Fibroblast of lung (primary cell): ENCODE measurements at regions not wholly inside any gene's neighbourhood (a gene's known extent, or its start where the extent isn't known, plus 50 kb on each side); places are given as distances from the start of the nearest gene placed in this dataset.
"Not testable (repeated sequence)": the region's sequence is repeated elsewhere in the genome, so short reads cannot be mapped to it uniquely, and the experiment has no call there.

ENCODE experiments used
- DNase-seq, 2 donors: peaks; one replicate each; pipeline versions ENCODE4 v3.0.0 to v3.0.0-alpha.2; 2010; ENCODE audit warnings: low read depth in 2 of 2
- H2AFZ ChIP-seq: 2 replicates; pipeline ENCODE4 v1.5.1; 2012; ENCODE audit warnings: low read length, control low read depth, inconsistent platforms
- H3K27ac ChIP-seq: 2 replicates; pipeline ENCODE4 v1.5.1; 2011; ENCODE audit warnings: low read length, control low read depth; ENCODE audit not compliant: insufficient read depth
- H3K27me3 ChIP-seq: 2 replicates; pipeline ENCODE4 v1.5.1; 2011; ENCODE audit warnings: mild to moderate bottlenecking, low read length; ENCODE audit not compliant: control insufficient read depth, insufficient read depth
- H3K36me3 ChIP-seq: 2 replicates; pipeline ENCODE4 v1.5.1; 2011; ENCODE audit warnings: low read length; ENCODE audit not compliant: control insufficient read depth, insufficient read depth
- H3K4me1 ChIP-seq: 2 replicates; pipeline ENCODE4 v1.5.1; 2011; ENCODE audit warnings: low read length; ENCODE audit not compliant: control insufficient read depth, insufficient read depth; ENCODE audit errors: extremely low read depth
- H3K4me2 ChIP-seq: 2 replicates; pipeline ENCODE4 v1.5.1; 2011; ENCODE audit warnings: low read length, control low read depth; ENCODE audit not compliant: insufficient read depth; ENCODE audit errors: extremely low read depth
- H3K4me3 ChIP-seq, 4 experiments: fragments of 200-600 bp in 1 of 4; sonication (generic) in 1 of 4; replicated peaks in 1 of 4; 2 replicates each; pipeline ENCODE4 v1.5.1; 2011 to 2016; ENCODE audit warnings: low read length in 4 of 4, low read depth in 3 of 4, mild to moderate bottlenecking in 3 of 4, control low read depth in 2 of 4, inconsistent platforms in 1 of 4, mixed read lengths in 1 of 4; ENCODE audit not compliant: insufficient read depth in 1 of 4; ENCODE audit errors: control extremely low read depth in 1 of 4
- H3K79me2 ChIP-seq: 2 replicates; pipeline ENCODE4 v1.5.1; 2012; ENCODE audit warnings: mild to moderate bottlenecking, low read length, inconsistent platforms; ENCODE audit not compliant: control insufficient read depth, insufficient read depth
- H3K9ac ChIP-seq: 2 replicates; pipeline ENCODE4 v1.5.1; 2011; ENCODE audit warnings: mild to moderate bottlenecking, low read length, control low read depth; ENCODE audit not compliant: insufficient read depth
- H3K9me3 ChIP-seq: 2 replicates; pipeline ENCODE4 v1.5.1; 2012; ENCODE audit warnings: low read depth, low read length; ENCODE audit not compliant: control insufficient read depth, insufficient read depth
- H4K20me1 ChIP-seq: 2 replicates; pipeline ENCODE4 v1.5.1; 2011; ENCODE audit warnings: low read length; ENCODE audit not compliant: control insufficient read depth, insufficient read depth; ENCODE audit errors: extremely low read depth
- CTCF ChIP-seq, 2 donors: IDR thresholded peaks in 1 of 2; conservative IDR thresholded peaks in 1 of 2; 1 replicate in 1 of 2; 2 replicates in 1 of 2; pipeline ENCODE4 v1.5.1; 2011 to 2012; ENCODE audit warnings: low read length in 2 of 2, control low read depth in 1 of 2, inconsistent platforms in 1 of 2, low read depth in 1 of 2, mild to moderate bottlenecking in 1 of 2
- EZH2 ChIP-seq: IDR thresholded peaks from 2 replicates; pipeline ENCODE4 v1.5.1; 2012; ENCODE audit warnings: low read length, control low read depth, mild to moderate bottlenecking; ENCODE audit errors: missing control alignments

GRCh38 chr4:62601737-62602136 is 1401.6 kb downstream of the ADGRL3 start:
- H3K9me3 ChIP-seq: no peaks in the 10 kb centered on the region
- H4K20me1 ChIP-seq: no peaks in the 10 kb centered on the region
- no peaks in the 10 kb centered on the region for H3K79me2 ChIP-seq
- no peak overlapping the region for H2AFZ ChIP-seq
- H3K4me3 ChIP-seq: no peak overlapping the region
- no peak overlapping the region for H3K9ac ChIP-seq
- DNase-seq: no peak
- H3K36me3 ChIP-seq: no peaks in the 10 kb centered on the region
- H3K4me1 ChIP-seq: no peaks in the 10 kb centered on the region
- no peaks in the 10 kb centered on the region for H3K27me3 ChIP-seq
- no peak overlapping the region for H3K27ac ChIP-seq
- H3K4me2 ChIP-seq: no peak overlapping the region
- TF ChIP-seq EZH2: no peak
- TF ChIP-seq CTCF (conservative IDR thresholded peaks at IDR 0.05 in 1 of 2, IDR thresholded peaks at IDR 0.05 in 1 of 2; ENCODE audit: low read depth in 1 of 2, low read length in 2 of 2): no peak

GRCh38 chr4:62595265-62595664 is 1395.1 kb downstream of the ADGRL3 start:
- not testable (repeated sequence) for H3K4me2 ChIP-seq, H3K27ac ChIP-seq, H3K4me3 ChIP-seq, H3K9me3 ChIP-seq, H3K27me3 ChIP-seq, H4K20me1 ChIP-seq, H3K4me1 ChIP-seq, H3K36me3 ChIP-seq, H2AFZ ChIP-seq, H3K79me2 ChIP-seq, H3K9ac ChIP-seq, DNase-seq
- TF ChIP-seq CTCF (conservative IDR thresholded peaks at IDR 0.05 in 1 of 2, IDR thresholded peaks at IDR 0.05 in 1 of 2; ENCODE audit: low read depth in 1 of 2, low read length in 2 of 2): peak in 1 of 2 donors; percentile 1

- H3K27me3 ChIP-seq: no peaks in the 10 kb centered on the region
- no peaks in the 10 kb centered on the region for H3K4me1 ChIP-seq
- H4K20me1 ChIP-seq: no peaks in the 10 kb centered on the region
- no peak overlapping the region for H3K27ac ChIP-seq
- H3K4me2 ChIP-seq: no peak overlapping the region
- no peaks in the 10 kb centered on the region for H3K9me3 ChIP-seq
- DNase-seq: no peak
- no peak overlapping the region for H3K9ac ChIP-seq
- no peaks in the 10 kb centered on the region for H3K79me2 ChIP-seq
- no peak for TF ChIP-seq EZH2
- no peak for TF ChIP-seq CTCF (conservative IDR thresholded peaks at IDR 0.05 in 1 of 2, IDR thresholded peaks at IDR 0.05 in 1 of 2; ENCODE audit: low read depth in 1 of 2, low read length in 2 of 2)
- no peaks in the 10 kb centered on the region for H3K36me3 ChIP-seq
- H2AFZ ChIP-seq: no peak overlapping the region
- no peak overlapping the region for H3K4me3 ChIP-seq
These were observed 1391.6 kb downstream of the ADGRL3 start for GRCh38 chr4:62591756-62592155.
